ENCODE measurements at regions not wholly inside any gene's neighbourhood (a gene's known extent, or its start where the extent isn't known, plus 50 kb on each side); places are given as distances from the start of the nearest gene placed in this dataset.

DNA sequence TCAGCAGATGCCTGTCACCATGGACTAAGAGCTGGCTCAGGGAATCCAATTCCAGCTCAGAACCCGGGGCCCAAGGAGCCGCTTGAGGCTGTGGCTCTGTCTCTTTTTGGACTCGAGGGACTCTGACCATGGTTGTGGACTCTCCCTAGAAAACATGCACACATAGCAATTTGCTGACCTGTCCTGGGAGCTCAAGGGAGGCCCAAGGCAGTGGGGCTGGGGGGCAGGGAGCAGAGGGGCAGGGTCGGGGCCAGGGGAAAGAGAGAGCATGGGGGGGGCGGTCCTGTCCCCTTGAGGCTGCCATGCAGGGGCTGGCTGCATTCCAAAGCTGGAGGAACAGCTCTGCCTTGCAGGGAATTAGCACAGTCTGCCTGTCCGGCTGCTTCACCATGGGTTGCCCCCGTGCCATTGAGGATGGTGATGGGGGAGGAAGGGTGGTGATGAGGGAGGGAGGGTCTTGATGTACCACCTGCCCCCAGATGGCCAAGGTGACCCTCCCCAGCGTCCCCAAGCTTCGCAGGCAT lies 190.1 kb downstream of the GOLGA6L6 start:
- peaks cover 6% of the 10 kb centered on the region for H3K27me3 Mint-ChIP-seq
- ChIA-PET CTCF (no interaction called here), POLR2A (no interaction called here)
- peaks cover 2% of the 10 kb centered on the region for H3K4me1 Mint-ChIP-seq
- ATAC-seq (ENCODE audit: low read depth) (no peak), DNase-seq (no peak)
- H3K9me3 Mint-ChIP-seq = no peaks in the 10 kb centered on the region
- H3K27ac Mint-ChIP-seq = no peak overlapping the region
- intact Hi-C loops (cut with micrococcal nuclease) = no loop called here
- H3K36me3 Mint-ChIP-seq (ENCODE audit: low read depth) = no peaks in the 10 kb centered on the region
- TF ChIP-seq, protein P1, sequence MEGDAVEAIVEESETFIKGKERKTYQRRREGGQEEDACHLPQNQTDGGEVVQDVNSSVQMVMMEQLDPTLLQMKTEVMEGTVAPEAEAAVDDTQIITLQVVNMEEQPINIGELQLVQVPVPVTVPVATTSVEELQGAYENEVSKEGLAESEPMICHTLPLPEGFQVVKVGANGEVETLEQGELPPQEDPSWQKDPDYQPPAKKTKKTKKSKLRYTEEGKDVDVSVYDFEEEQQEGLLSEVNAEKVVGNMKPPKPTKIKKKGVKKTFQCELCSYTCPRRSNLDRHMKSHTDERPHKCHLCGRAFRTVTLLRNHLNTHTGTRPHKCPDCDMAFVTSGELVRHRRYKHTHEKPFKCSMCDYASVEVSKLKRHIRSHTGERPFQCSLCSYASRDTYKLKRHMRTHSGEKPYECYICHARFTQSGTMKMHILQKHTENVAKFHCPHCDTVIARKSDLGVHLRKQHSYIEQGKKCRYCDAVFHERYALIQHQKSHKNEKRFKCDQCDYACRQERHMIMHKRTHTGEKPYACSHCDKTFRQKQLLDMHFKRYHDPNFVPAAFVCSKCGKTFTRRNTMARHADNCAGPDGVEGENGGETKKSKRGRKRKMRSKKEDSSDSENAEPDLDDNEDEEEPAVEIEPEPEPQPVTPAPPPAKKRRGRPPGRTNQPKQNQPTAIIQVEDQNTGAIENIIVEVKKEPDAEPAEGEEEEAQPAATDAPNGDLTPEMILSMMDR (IDR thresholded peaks at IDR 0.05) = no peak
- no peak overlapping the region for H3K4me3 Mint-ChIP-seq

DNA sequence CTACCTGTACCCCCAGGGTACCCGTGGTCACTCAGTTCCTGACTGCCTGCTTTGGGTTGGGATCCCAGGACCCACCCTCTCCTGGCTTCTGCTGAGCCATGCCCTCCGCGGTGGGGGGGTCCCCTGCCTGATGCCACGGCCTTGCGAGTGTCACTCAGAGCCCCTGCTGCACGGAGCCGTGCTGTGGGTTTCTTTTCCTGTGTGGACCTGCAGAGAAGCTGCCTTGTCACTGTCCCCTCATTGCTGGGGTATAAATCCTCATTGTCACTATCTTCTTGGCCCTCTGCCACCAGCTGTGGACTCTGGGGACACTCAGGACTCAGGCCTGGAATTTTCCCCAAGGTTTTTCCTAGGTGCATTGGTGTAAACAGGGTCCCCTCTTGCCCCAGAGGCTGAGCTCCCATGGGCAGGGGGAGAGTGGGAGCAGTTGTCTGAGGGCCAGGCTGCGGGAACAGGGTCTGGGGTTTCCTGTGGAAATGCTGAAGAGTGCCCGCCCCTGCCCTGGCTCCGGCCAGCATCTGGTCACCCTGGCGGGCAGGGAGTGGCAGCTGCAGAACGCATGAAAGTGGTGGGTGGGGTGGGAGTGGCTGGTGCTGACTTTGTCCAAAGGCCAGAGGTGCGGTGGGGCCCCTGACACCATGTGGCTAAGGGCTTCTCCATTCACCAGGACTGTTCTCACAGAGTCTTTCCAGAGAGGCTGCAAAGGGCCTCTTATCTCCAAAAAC lies 191.7 kb downstream of the GOLGA6L6 start:
- Mint-ChIP-seq H3K9me3 (no peaks in the 10 kb centered on the region), H3K27me3 (peaks cover 4% of the 10 kb centered on the region), H3K27ac (no peak overlapping the region), H3K36me3 (ENCODE audit: low read depth) (no peaks in the 10 kb centered on the region), H3K4me3 (no peak overlapping the region), H3K4me1 (no peaks in the 10 kb centered on the region)
- ChIA-PET POLR2A (no interaction called here), CTCF (no interaction called here)
- TF ChIP-seq, protein P1 (IDR thresholded peaks at IDR 0.05) = no peak
- intact Hi-C loops (cut with micrococcal nuclease) = no loop called here
- DNase-seq (no peak), ATAC-seq (ENCODE audit: low read depth) (no peak)

DNA sequence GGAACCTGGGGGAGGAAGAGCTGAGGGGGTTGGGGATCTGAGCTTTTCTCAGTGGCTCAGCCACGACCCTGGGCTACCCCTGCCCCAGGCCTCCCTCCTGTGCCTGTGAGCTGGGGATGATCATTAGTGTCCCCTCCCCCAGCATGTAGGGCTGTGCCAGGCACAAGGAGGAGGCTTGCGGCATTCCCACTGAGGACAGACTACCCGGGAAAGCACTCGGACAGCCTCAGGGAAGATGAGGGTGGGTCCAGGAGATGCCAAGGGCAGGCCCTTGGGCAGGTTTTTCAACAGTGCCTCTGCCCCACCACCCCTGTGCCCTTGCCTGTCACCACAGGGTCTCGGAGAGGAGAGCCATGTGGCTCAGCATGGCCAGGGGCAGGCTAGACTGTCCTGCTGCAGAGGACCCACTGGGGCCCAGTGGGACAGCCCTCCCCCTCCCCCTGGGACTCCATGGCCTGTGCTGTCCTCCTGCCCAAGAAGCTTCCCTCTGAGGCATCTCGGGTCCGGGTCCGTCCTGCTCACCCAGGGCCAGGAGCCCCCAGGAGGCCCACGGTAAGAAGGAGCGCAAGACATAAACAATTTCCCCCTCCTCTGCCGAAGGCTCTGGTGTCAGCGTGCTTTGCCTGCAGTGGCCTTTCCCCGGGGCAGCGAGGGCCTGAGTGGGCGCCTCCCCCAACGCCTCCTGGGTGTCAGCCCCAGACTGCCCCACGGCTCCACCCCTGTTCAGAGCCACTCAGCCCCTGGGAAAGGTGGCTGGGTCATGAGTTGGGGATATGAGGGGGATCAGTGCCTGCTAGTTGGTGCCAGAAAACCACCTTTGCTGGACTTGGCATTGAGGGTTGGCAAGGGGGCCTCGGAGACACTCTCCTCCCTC lies 192.5 kb downstream of the GOLGA6L6 start:
- Mint-ChIP-seq H3K9me3 (no peaks in the 10 kb centered on the region), H3K4me1 (no peaks in the 10 kb centered on the region), H3K36me3 (ENCODE audit: low read depth) (no peaks in the 10 kb centered on the region), H3K4me3 (no peak overlapping the region), H3K27ac (no peak overlapping the region), H3K27me3 (peaks cover 4% of the 10 kb centered on the region)
- POLR2A ChIA-PET = no interaction called here
- DNase-seq (no peak), ATAC-seq (ENCODE audit: low read depth) (no peak)
- TF ChIP-seq, protein P1 (IDR thresholded peaks at IDR 0.05) = no peak
- CTCF ChIA-PET = no interaction called here
- intact Hi-C loops (cut with micrococcal nuclease) = no loop called here

DNA sequence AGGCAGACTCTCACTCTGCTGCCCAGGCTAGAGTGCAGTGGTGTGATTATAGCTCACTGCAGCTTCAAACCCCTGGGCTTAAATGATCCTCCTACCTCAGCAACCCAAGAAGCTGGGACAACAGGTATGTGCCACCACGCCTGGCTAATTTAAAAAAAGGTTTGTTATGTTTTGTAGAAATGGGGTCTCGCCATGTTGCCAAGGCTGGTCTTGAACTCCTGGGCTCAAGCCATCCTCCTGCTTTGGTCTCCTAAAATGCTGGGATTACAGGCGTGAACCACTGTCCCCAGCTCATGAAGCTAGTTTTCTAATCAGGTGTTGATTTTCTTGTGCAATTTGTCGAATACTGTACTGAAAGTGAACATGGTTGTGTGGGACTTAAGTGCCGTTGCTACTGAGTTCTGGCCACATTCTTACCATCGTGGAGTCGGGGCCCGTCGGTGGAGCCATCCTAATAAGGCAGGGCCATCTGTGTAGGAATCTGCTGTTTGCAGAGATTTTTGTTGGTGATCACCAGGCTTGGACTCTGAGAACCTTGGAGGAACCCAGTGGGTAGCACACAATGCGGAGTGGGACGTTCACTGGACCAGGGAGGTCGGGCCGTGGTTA lies 193.2 kb downstream of the GOLGA6L6 start:
- Mint-ChIP-seq H3K27ac (no peak overlapping the region), H3K4me3 (no peak overlapping the region), H3K4me1 (no peaks in the 10 kb centered on the region), H3K36me3 (ENCODE audit: low read depth) (no peaks in the 10 kb centered on the region), H3K27me3 (peaks cover 4% of the 10 kb centered on the region), H3K9me3 (no peaks in the 10 kb centered on the region)
- no peak for ATAC-seq (ENCODE audit: low read depth)
- TF ChIP-seq, protein P1 (IDR thresholded peaks at IDR 0.05) = no peak
- ChIA-PET CTCF (no interaction called here), POLR2A (no interaction called here)
- intact Hi-C loops (cut with micrococcal nuclease) = no loop called here
- no peak for DNase-seq

Data from activated B cell treated with CpG ODN at 0.5 μM for 24 hours (primary cell).